Keratinocyte (primary cell): ENCODE measurements at regions not wholly inside any gene's neighbourhood (a gene's known extent, or its start where the extent isn't known, plus 50 kb on each side); places are given as distances from the start of the nearest gene placed in this dataset.

Source experiments
- DNase-seq: peaks from one replicate; pipeline ENCODE4 v3.0.0-alpha.2; 2011; ENCODE audit warnings: low read depth, missing footprints, low spot score
- FAIRE-seq: peaks from 2 replicates; lab custom pipeline; 2011; peaks lifted over from hg19 to GRCh38; lab: Jason Lieb, UNC
- H2AFZ ChIP-seq: 2 replicates; pipeline ENCODE4 v1.6.0; 2012; ENCODE audit warnings: low read length, control low read depth, inconsistent platforms; ENCODE audit not compliant: control insufficient read depth
- H3K27ac ChIP-seq: 2 replicates; pipeline ENCODE4 v1.5.1; 2011; ENCODE audit warnings: low read length; ENCODE audit not compliant: control insufficient read depth, insufficient read depth
- H3K27me3 ChIP-seq: 3 replicates; pipeline ENCODE4 v1.6.0; 2011; ENCODE audit warnings: low read length; ENCODE audit not compliant: control insufficient read depth, insufficient read depth; ENCODE audit errors: extremely low read depth
- H3K36me3 ChIP-seq, 2 experiments: 2 replicates in 1 of 2; 3 replicates in 1 of 2; pipeline ENCODE4 v1.5.1; 2011; ENCODE audit warnings: low read length in 2 of 2, mild to moderate bottlenecking in 1 of 2; ENCODE audit not compliant: control insufficient read depth in 2 of 2, insufficient read depth in 2 of 2; ENCODE audit errors: extremely low read depth in 1 of 2
- H3K4me1 ChIP-seq: 3 replicates; pipeline ENCODE4 v1.5.1; 2011; ENCODE audit warnings: low read length; ENCODE audit not compliant: control insufficient read depth, insufficient read depth; ENCODE audit errors: extremely low read depth
- H3K4me2 ChIP-seq: 3 replicates; pipeline ENCODE4 v1.6.0; 2011; ENCODE audit warnings: low read depth, low read length; ENCODE audit not compliant: control insufficient read depth, insufficient read depth; ENCODE audit errors: extremely low read depth
- H3K4me3 ChIP-seq, 3 experiments: fragments of 200-600 bp in 1 of 3; sonication (generic) in 1 of 3; 2 replicates in 2 of 3; 3 replicates in 1 of 3; pipeline ENCODE4 v1.5.1; 2011 to 2016; ENCODE audit warnings: low read length in 3 of 3, mild to moderate bottlenecking in 3 of 3, control low read depth in 2 of 3, inconsistent platforms in 1 of 3, low read depth in 1 of 3, mixed read lengths in 1 of 3, mixed run types in 1 of 3, moderate library complexity in 1 of 3; ENCODE audit not compliant: control insufficient read depth in 2 of 3, insufficient read depth in 2 of 3; ENCODE audit errors: extremely low read depth in 1 of 3
- H3K79me2 ChIP-seq: 2 replicates; pipeline ENCODE4 v1.6.0; 2012; ENCODE audit warnings: low read length; ENCODE audit not compliant: control insufficient read depth, insufficient read depth
- H3K9ac ChIP-seq: 3 replicates; pipeline ENCODE4 v1.6.0; 2011; ENCODE audit warnings: low read length; ENCODE audit not compliant: control insufficient read depth, insufficient read depth; ENCODE audit errors: extremely low read depth
- H3K9me1 ChIP-seq: 3 replicates; pipeline ENCODE4 v1.6.0; 2011; ENCODE audit warnings: low read length; ENCODE audit not compliant: control insufficient read depth, insufficient read depth; ENCODE audit errors: extremely low read depth
- H3K9me3 ChIP-seq: 2 replicates; pipeline ENCODE4 v1.5.1; 2012; ENCODE audit warnings: low read depth, low read length; ENCODE audit not compliant: control insufficient read depth
- H4K20me1 ChIP-seq: 3 replicates; pipeline ENCODE4 v1.6.0; 2011; ENCODE audit warnings: low read length; ENCODE audit not compliant: control insufficient read depth, insufficient read depth; ENCODE audit errors: extremely low read depth
- EZH2 ChIP-seq: IDR thresholded peaks from one replicate; pipeline ENCODE4 v1.6.1; 2012; ENCODE audit warnings: inconsistent platforms, mild to moderate bottlenecking, low read length, moderate library complexity
- dilution Hi-C: fragments of 300-500 bp; cut with MboI; formaldehyde crosslinking; loops from one replicate; pipeline ENCODE4 v1.7.0; 2020; ENCODE audit warnings: low sequenced_read_pairs; ENCODE audit not compliant: extremely low pct_ligation_motif_present
- TF ChIP-seq, protein P1 (sequence below), 3 experiments: IDR thresholded peaks in 1 of 3; conservative IDR thresholded peaks in 1 of 3; optimal IDR thresholded peaks in 1 of 3; 2 replicates in 2 of 3; 3 replicates in 1 of 3; pipeline versions ENCODE3 to v1.5.1; 2011; ENCODE audit warnings: low read length in 3 of 3, mild to moderate bottlenecking in 3 of 3, moderate library complexity in 2 of 3, control low read depth in 1 of 3, inconsistent platforms in 1 of 3; ENCODE audit not compliant: insufficient read depth in 2 of 3; ENCODE audit errors: extremely low read depth in 1 of 3

DNA sequence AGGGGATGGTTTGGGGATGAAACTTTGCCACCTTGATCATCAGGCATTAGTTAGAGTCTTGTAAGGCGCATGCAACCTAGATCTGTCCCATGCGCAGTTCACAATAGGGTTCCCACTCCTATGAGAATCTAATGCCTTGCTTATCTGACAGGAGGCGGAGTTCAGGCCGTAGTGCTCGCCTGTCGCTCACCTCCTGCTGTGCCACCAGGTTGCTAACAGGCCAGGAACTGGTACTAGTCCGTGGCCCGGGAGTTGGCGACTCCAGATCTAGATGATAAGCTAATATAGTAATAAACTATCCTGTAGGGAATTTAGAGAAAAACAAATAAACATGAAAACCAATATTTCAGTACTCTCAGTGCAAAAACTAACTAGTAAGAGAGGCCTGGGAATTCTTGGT lies 155.4 kb upstream of the ANO5 start:
- no peak for TF ChIP-seq EZH2
- TF ChIP-seq, protein P1, sequence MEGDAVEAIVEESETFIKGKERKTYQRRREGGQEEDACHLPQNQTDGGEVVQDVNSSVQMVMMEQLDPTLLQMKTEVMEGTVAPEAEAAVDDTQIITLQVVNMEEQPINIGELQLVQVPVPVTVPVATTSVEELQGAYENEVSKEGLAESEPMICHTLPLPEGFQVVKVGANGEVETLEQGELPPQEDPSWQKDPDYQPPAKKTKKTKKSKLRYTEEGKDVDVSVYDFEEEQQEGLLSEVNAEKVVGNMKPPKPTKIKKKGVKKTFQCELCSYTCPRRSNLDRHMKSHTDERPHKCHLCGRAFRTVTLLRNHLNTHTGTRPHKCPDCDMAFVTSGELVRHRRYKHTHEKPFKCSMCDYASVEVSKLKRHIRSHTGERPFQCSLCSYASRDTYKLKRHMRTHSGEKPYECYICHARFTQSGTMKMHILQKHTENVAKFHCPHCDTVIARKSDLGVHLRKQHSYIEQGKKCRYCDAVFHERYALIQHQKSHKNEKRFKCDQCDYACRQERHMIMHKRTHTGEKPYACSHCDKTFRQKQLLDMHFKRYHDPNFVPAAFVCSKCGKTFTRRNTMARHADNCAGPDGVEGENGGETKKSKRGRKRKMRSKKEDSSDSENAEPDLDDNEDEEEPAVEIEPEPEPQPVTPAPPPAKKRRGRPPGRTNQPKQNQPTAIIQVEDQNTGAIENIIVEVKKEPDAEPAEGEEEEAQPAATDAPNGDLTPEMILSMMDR (optimal IDR thresholded peaks at IDR 0.05 in 1 of 3, IDR thresholded peaks at IDR 0.05 in 1 of 3, conservative IDR thresholded peaks at IDR 0.05 in 1 of 3; ENCODE audit: extremely low read depth in 1 of 3, insufficient read depth in 2 of 3, low read length in 3 of 3) = no peak
- dilution Hi-C loops = no loop called here
- no peak overlapping the region for H2AFZ ChIP-seq
- H3K9me1 ChIP-seq = no peaks in the 10 kb centered on the region
- no peak overlapping the region for H3K9ac ChIP-seq
- no peak for FAIRE-seq
- no peaks in the 10 kb centered on the region for H3K4me1 ChIP-seq
- no peak overlapping the region for H3K27ac ChIP-seq
- no peaks in the 10 kb centered on the region for H3K9me3 ChIP-seq
- no peaks in the 10 kb centered on the region for H3K79me2 ChIP-seq
- no peak for DNase-seq
- H3K36me3 ChIP-seq = no peaks in the 10 kb centered on the region
- H4K20me1 ChIP-seq = no peaks in the 10 kb centered on the region
- H3K4me2 ChIP-seq = no peak overlapping the region
- H3K27me3 ChIP-seq = no peaks in the 10 kb centered on the region
- H3K4me3 ChIP-seq = no peak overlapping the region

DNA sequence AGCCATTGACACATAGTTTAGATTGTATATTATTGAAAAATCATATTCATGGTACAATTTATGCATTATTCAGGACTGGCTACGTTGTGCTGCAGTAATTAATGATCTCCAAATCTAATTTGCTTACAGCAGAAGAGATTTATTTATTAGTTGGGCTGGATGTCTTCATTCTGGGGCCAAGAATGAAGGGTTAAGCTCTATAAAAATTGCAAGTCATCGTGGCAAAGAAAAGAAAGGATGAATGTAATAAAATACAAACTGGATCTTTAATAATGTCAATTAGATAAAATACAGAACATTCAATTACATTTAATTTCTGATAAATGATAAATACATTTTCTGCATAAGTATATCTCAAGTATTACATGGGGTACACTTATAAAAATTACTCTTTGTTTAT lies 151.8 kb upstream of the ANO5 start:
- no peak for DNase-seq
- dilution Hi-C loops = no loop called here
- no peaks in the 10 kb centered on the region for H3K27me3 ChIP-seq

More for the DNA sequence above, 151.8 kb upstream of the ANO5 start:
- Histone ChIP-seq H3K27ac (no peak overlapping the region), H3K4me2 (no peak overlapping the region), H3K36me3 (no peaks in the 10 kb centered on the region), H3K9me3 (no peaks in the 10 kb centered on the region), H3K9ac (no peak overlapping the region), H3K4me3 (no peak overlapping the region), H3K79me2 (no peaks in the 10 kb centered on the region), H3K9me1 (no peaks in the 10 kb centered on the region), H2AFZ (no peak overlapping the region), H3K4me1 (no peaks in the 10 kb centered on the region), H4K20me1 (no peaks in the 10 kb centered on the region)
- FAIRE-seq = no peak
- no peak for TF ChIP-seq EZH2
- TF ChIP-seq, protein P1 (optimal IDR thresholded peaks at IDR 0.05 in 1 of 3, IDR thresholded peaks at IDR 0.05 in 1 of 3, conservative IDR thresholded peaks at IDR 0.05 in 1 of 3; ENCODE audit: extremely low read depth in 1 of 3, insufficient read depth in 2 of 3, low read length in 3 of 3) = no peak
